ENCODE measurements at regions not wholly inside any gene's neighbourhood (a gene's known extent, or its start where the extent isn't known, plus 50 kb on each side); places are given as distances from the start of the nearest gene placed in this dataset.

GRCh38 chr4:58144721-58145120 lies 1034.5 kb upstream of the IGFBP7 start:
- intact Hi-C loops (cut with micrococcal nuclease), result no loop called here
- Mint-ChIP-seq H3K36me3 (ENCODE audit: low read depth) (no peaks in the 10 kb centered on the region), H3K27ac (no peak overlapping the region), H3K27me3 (no peaks in the 10 kb centered on the region), H3K4me1 (ENCODE audit: low read depth) (no peaks in the 10 kb centered on the region), H3K9me3 (no peaks in the 10 kb centered on the region), H3K4me3 (no peak overlapping the region)

- Mint-ChIP-seq H3K9me3 (no peaks in the 10 kb centered on the region), H3K27ac (no peak overlapping the region), H3K4me1 (ENCODE audit: low read depth) (no peaks in the 10 kb centered on the region), H3K27me3 (no peaks in the 10 kb centered on the region), H3K4me3 (no peak overlapping the region), H3K36me3 (ENCODE audit: low read depth) (no peaks in the 10 kb centered on the region)
- intact Hi-C loops (cut with micrococcal nuclease), result no loop called here
These were observed 1028.8 kb upstream of the IGFBP7 start for GRCh38 chr4:58138786-58139668.

DNA sequence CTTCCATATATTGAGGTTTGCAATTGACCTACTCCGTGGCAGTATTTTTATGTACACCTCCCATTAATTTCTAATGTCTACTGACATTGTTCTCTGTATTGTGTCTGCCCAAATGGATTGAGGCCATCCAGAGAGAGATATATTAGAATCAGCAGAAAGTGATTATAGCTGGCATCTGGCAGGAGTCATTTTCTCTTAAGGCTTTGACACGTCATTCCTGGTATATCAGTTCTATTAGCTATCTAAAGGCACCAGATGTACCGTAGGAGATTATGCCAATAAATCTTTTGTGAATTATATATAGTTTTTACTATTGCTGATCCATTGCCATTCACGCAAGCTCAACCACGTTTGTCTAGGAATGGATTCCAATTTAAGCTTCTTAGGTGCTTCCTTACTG lies 1026.4 kb upstream of the IGFBP7 start:
- no peaks in the 10 kb centered on the region for H3K4me1 Mint-ChIP-seq (ENCODE audit: low read depth)
- H3K36me3 Mint-ChIP-seq (ENCODE audit: low read depth), result no peaks in the 10 kb centered on the region
- no peak overlapping the region for H3K27ac Mint-ChIP-seq
- H3K9me3 Mint-ChIP-seq, result no peaks in the 10 kb centered on the region
- no peak overlapping the region for H3K4me3 Mint-ChIP-seq
- H3K27me3 Mint-ChIP-seq, result no peaks in the 10 kb centered on the region
- intact Hi-C loops (cut with micrococcal nuclease), result no loop called here

- no peak overlapping the region for H3K4me3 Mint-ChIP-seq
- H3K27me3 Mint-ChIP-seq, result no peaks in the 10 kb centered on the region
- no peaks in the 10 kb centered on the region for H3K4me1 Mint-ChIP-seq (ENCODE audit: low read depth)
- intact Hi-C loops (cut with micrococcal nuclease), result no loop called here
- H3K27ac Mint-ChIP-seq, result no peak overlapping the region
- no peaks in the 10 kb centered on the region for H3K36me3 Mint-ChIP-seq (ENCODE audit: low read depth)
- no peaks in the 10 kb centered on the region for H3K9me3 Mint-ChIP-seq
These were observed 1017.5 kb upstream of the IGFBP7 start for GRCh38 chr4:58127680-58128079.

- Mint-ChIP-seq H3K4me1 (ENCODE audit: low read depth) (no peaks in the 10 kb centered on the region), H3K4me3 (no peak overlapping the region), H3K9me3 (no peaks in the 10 kb centered on the region), H3K27me3 (no peaks in the 10 kb centered on the region), H3K36me3 (ENCODE audit: low read depth) (no peaks in the 10 kb centered on the region), H3K27ac (no peak overlapping the region)
- intact Hi-C loops (cut with micrococcal nuclease), result no loop called here
These were observed 1009.1 kb upstream of the IGFBP7 start for GRCh38 chr4:58119298-58119697.

DNA sequence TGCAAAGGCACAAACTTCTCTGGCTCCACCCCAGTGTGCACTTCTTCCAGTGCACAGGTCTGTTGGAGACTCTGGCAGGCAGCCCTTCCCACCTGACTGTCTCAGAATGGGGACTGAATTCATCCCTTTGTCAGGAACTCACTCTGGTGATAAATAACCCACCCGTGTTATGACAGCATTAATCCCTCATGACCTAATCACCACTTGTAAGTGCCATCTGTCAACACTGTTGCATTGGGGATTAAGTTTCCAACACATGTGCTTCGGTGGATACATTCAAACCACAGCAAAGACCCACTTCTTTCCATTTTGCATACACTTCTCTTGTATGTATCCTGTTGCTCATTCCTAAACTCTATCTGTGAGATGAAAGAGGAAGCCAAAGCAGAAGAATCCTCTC lies 1002.9 kb upstream of the IGFBP7 start:
- Mint-ChIP-seq H3K9me3 (no peaks in the 10 kb centered on the region), H3K4me1 (ENCODE audit: low read depth) (no peaks in the 10 kb centered on the region), H3K4me3 (no peak overlapping the region), H3K36me3 (ENCODE audit: low read depth) (no peaks in the 10 kb centered on the region), H3K27ac (no peak overlapping the region), H3K27me3 (no peaks in the 10 kb centered on the region)
- intact Hi-C loops (cut with micrococcal nuclease), result no loop called here

GRCh38 chr4:58111818-58112217 lies 1001.6 kb upstream of the IGFBP7 start:
- intact Hi-C loops (cut with micrococcal nuclease), result no loop called here
- Mint-ChIP-seq H3K9me3 (no peaks in the 10 kb centered on the region), H3K27me3 (no peaks in the 10 kb centered on the region), H3K27ac (no peak overlapping the region), H3K36me3 (ENCODE audit: low read depth) (no peaks in the 10 kb centered on the region), H3K4me1 (ENCODE audit: low read depth) (no peaks in the 10 kb centered on the region), H3K4me3 (no peak overlapping the region)

DNA sequence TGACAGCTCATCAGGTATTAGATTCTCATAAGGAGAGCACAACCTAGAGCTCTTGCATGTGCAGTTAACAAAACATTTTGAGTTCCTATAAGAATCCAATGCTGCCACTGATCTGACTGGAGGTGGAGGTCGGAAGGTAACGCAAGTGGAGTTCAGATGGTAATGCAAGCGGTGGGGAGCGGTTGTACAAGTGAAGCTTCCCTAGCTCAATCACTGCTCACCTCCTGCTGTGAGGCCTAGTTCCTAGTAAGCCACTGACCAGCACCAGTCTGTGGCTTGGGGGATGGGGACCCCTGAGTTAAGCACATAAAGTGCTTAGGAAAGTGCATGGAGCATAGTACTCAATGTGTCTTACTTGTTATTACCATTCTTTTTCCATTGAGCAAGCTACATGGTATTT lies 983.2 kb upstream of the IGFBP7 start:
- H3K4me1 Mint-ChIP-seq (ENCODE audit: low read depth), result no peaks in the 10 kb centered on the region
- no peaks in the 10 kb centered on the region for H3K36me3 Mint-ChIP-seq (ENCODE audit: low read depth)
- H3K27me3 Mint-ChIP-seq, result no peaks in the 10 kb centered on the region
- no peaks in the 10 kb centered on the region for H3K9me3 Mint-ChIP-seq
- H3K4me3 Mint-ChIP-seq, result no peak overlapping the region
- H3K27ac Mint-ChIP-seq, result no peak overlapping the region
- intact Hi-C loops (cut with micrococcal nuclease), result no loop called here

- no peaks in the 10 kb centered on the region for H3K27me3 Mint-ChIP-seq
- H3K4me3 Mint-ChIP-seq, result no peak overlapping the region
- H3K9me3 Mint-ChIP-seq, result no peaks in the 10 kb centered on the region
- no peak overlapping the region for H3K27ac Mint-ChIP-seq
- H3K36me3 Mint-ChIP-seq (ENCODE audit: low read depth), result no peaks in the 10 kb centered on the region
- no peaks in the 10 kb centered on the region for H3K4me1 Mint-ChIP-seq (ENCODE audit: low read depth)
- intact Hi-C loops (cut with micrococcal nuclease), result no loop called here
These were observed 980.4 kb upstream of the IGFBP7 start for GRCh38 chr4:58090539-58090938.

GRCh38 chr4:58081356-58081755 lies 971.2 kb upstream of the IGFBP7 start:
- Mint-ChIP-seq H3K4me1 (ENCODE audit: low read depth) (no peaks in the 10 kb centered on the region), H3K9me3 (no peaks in the 10 kb centered on the region), H3K27me3 (no peaks in the 10 kb centered on the region), H3K36me3 (ENCODE audit: low read depth) (no peaks in the 10 kb centered on the region), H3K4me3 (no peak overlapping the region), H3K27ac (no peak overlapping the region)
- intact Hi-C loops (cut with micrococcal nuclease), result no loop called here

DNA sequence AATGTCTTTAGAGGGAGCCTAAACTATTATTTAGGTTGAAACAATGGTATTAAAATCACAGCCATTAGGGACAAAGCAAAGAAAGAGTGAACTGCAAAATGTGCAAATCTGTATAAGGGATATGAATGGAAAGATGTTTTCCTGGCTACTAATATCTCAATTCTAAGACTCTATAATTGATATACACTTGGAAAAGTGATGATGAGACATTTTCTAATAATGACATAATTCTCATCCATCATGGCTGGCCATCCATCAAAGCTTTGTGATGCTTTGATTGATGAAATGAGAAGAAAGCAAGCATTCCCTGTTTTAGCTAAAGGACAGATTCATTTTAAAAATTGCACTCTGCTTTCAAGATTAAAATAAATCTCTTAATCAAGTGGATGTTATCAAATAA lies 965.5 kb upstream of the IGFBP7 start:
- Mint-ChIP-seq H3K27me3 (no peaks in the 10 kb centered on the region), H3K36me3 (ENCODE audit: low read depth) (no peaks in the 10 kb centered on the region), H3K27ac (no peak overlapping the region), H3K4me3 (no peak overlapping the region), H3K9me3 (no peaks in the 10 kb centered on the region), H3K4me1 (ENCODE audit: low read depth) (no peaks in the 10 kb centered on the region)
- intact Hi-C loops (cut with micrococcal nuclease), result no loop called here

DNA sequence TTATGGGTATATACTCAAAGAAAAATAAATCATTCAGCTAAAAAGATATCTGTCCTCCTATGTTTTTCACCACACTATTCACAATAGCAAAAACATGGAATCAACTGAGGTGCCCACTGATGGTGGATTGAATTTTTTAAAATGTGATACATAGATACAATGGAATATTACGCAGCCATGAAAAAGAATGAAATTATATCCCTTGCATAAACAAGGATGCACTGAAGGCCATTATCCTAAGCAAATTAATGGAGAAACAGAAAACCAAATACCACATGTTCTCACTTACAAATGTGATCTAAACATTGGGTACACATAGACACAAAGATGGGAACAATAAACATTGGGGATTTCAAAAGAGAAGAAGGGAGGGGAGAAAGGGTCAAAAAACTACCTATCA lies 964.2 kb upstream of the IGFBP7 start:
- no peaks in the 10 kb centered on the region for H3K9me3 Mint-ChIP-seq
- H3K27ac Mint-ChIP-seq, result no peak overlapping the region
- H3K27me3 Mint-ChIP-seq, result no peaks in the 10 kb centered on the region
- H3K36me3 Mint-ChIP-seq (ENCODE audit: low read depth), result no peaks in the 10 kb centered on the region
- no peak overlapping the region for H3K4me3 Mint-ChIP-seq
- intact Hi-C loops (cut with micrococcal nuclease), result no loop called here
- H3K4me1 Mint-ChIP-seq (ENCODE audit: low read depth), result no peaks in the 10 kb centered on the region

GRCh38 chr4:58070726-58071125 lies 960.5 kb upstream of the IGFBP7 start:
- no peak overlapping the region for H3K27ac Mint-ChIP-seq
- H3K27me3 Mint-ChIP-seq, result no peaks in the 10 kb centered on the region
- no peak overlapping the region for H3K4me3 Mint-ChIP-seq
- no peaks in the 10 kb centered on the region for H3K9me3 Mint-ChIP-seq
- H3K4me1 Mint-ChIP-seq (ENCODE audit: low read depth), result no peaks in the 10 kb centered on the region
- intact Hi-C loops (cut with micrococcal nuclease), result no loop called here
- H3K36me3 Mint-ChIP-seq (ENCODE audit: low read depth), result no peaks in the 10 kb centered on the region

DNA sequence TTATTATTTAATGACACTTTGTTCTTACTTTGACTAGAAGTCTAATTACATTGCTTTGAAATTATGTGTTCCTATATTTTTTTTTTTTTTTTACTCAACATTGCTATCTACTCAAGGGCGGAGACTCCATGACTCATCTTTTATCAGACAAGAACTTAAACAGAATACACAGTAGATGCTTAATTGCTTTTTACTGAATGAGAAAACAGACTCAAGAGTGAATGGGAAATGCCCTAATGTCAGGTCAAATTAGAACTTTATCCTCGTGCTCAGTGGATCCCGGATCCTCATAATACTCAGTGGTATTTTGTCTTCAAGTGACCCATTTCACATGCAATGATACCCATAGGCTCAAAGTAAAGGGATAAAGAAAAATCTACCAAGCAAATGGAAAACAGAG lies 954.5 kb upstream of the IGFBP7 start:
- Mint-ChIP-seq H3K27me3 (no peaks in the 10 kb centered on the region), H3K4me1 (ENCODE audit: low read depth) (no peaks in the 10 kb centered on the region), H3K9me3 (no peaks in the 10 kb centered on the region), H3K27ac (no peak overlapping the region), H3K4me3 (no peak overlapping the region), H3K36me3 (ENCODE audit: low read depth) (no peaks in the 10 kb centered on the region)
- intact Hi-C loops (cut with micrococcal nuclease), result no loop called here

Measured in dendritic cell treated with granulocyte-macrophage colony-stimulating factor and Interleukin-4, amounts not matched to agents 40 ng/mL and 50 ng/mL, for 4 days (primary cell).